ENCODE measurements at regions not wholly inside any gene's neighbourhood (a gene's known extent, or its start where the extent isn't known, plus 50 kb on each side); places are given as distances from the start of the nearest gene placed in this dataset.

DNA sequence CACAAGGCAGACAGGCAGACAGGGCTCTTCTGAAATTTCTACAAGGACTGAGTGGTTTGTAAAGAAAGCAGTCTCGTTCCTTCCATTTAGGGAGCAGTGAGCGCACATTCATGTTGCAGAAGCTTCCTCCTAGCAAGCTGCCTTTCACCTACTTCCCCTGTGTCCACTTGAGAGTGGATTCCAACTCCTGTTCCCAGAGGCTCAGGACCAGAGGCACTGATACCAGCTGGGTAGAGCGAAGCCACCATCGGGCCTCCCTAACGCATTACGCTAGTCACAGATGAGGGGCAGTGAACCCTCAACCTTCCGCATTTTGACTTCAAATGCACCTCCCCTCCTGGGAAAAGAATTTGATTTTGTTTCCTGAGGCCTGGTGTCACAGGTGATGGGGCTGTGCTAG lies 215.8 kb downstream of the SIPA1L2 start:
- no peak for TF ChIP-seq CTCF (conservative IDR thresholded peaks at IDR 0.05)
- Mint-ChIP-seq H3K27me3 (no peaks in the 10 kb centered on the region), H3K4me1 (ENCODE audit: unreplicated experiment) (peaks cover 21% of the 10 kb centered on the region), H3K36me3 (peaks cover 44% of the 10 kb centered on the region), H3K9me3 (peaks cover 4% of the 10 kb centered on the region), H3K27ac (no peak overlapping the region), H3K4me3 (no peak overlapping the region)
- DNase-seq (ENCODE audit: extremely low spot score, unreplicated experiment): no peak

GRCh38 chr1:232413674-232414073 lies 216.3 kb downstream of the SIPA1L2 start:
- no peaks in the 10 kb centered on the region for H3K27me3 Mint-ChIP-seq
- H3K4me3 Mint-ChIP-seq: no peak overlapping the region
- peaks cover 4% of the 10 kb centered on the region for H3K9me3 Mint-ChIP-seq
- no peak for DNase-seq (ENCODE audit: extremely low spot score, unreplicated experiment)
- H3K27ac Mint-ChIP-seq: no peak overlapping the region
- no peak for TF ChIP-seq CTCF (conservative IDR thresholded peaks at IDR 0.05)
- H3K36me3 Mint-ChIP-seq: peaks cover 40% of the 10 kb centered on the region
- H3K4me1 Mint-ChIP-seq (ENCODE audit: unreplicated experiment): peaks cover 21% of the 10 kb centered on the region

DNA sequence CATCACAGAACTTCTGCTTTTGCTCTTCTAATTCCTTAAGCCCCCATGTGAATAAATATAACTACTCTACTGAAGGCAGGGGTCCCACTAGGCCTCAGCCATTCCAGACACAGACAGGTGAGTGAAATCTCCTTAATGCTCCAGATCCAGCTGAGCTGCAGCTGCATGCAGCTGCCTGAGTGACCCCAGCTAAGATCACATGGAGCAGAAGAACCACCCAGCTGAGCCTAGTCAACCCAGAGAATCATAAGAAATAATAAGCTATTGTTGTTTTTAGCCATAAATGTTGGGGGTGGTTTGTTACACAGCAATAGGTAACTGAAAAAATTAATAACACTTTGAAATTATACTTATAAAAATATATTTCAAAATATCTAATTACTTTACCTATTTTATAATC lies 220.3 kb downstream of the SIPA1L2 start:
- Mint-ChIP-seq H3K4me3 (no peak overlapping the region), H3K27me3 (no peaks in the 10 kb centered on the region), H3K27ac (no peak overlapping the region), H3K4me1 (ENCODE audit: unreplicated experiment) (no peaks in the 10 kb centered on the region), H3K9me3 (peaks cover 4% of the 10 kb centered on the region), H3K36me3 (peaks cover 21% of the 10 kb centered on the region)
- no peak for DNase-seq (ENCODE audit: extremely low spot score, unreplicated experiment)
- no peak for TF ChIP-seq CTCF (conservative IDR thresholded peaks at IDR 0.05)

GRCh38 chr1:232407120-232407519 lies 222.8 kb downstream of the SIPA1L2 start:
- H3K9me3 Mint-ChIP-seq: peaks cover 4% of the 10 kb centered on the region

GRCh38 chr1:232405781-232406180 lies 224.2 kb downstream of the SIPA1L2 start:
- DNase-seq (ENCODE audit: extremely low spot score, unreplicated experiment): no peak
- no peaks in the 10 kb centered on the region for H3K4me1 Mint-ChIP-seq (ENCODE audit: unreplicated experiment)
- H3K27me3 Mint-ChIP-seq: no peaks in the 10 kb centered on the region
- no peak for TF ChIP-seq CTCF (conservative IDR thresholded peaks at IDR 0.05)
- H3K27ac Mint-ChIP-seq: no peak overlapping the region
- no peak overlapping the region for H3K4me3 Mint-ChIP-seq
- peaks cover 4% of the 10 kb centered on the region for H3K9me3 Mint-ChIP-seq
- H3K36me3 Mint-ChIP-seq: peaks cover 39% of the 10 kb centered on the region

More at GRCh38 chr1:232407120-232407519, 222.8 kb downstream of the SIPA1L2 start:
- Mint-ChIP-seq H3K27me3 (no peaks in the 10 kb centered on the region), H3K4me3 (no peak overlapping the region), H3K27ac (no peak overlapping the region), H3K36me3 (peaks cover 29% of the 10 kb centered on the region), H3K4me1 (ENCODE audit: unreplicated experiment) (no peaks in the 10 kb centered on the region)
- no peak for TF ChIP-seq CTCF (conservative IDR thresholded peaks at IDR 0.05)
- no peak for DNase-seq (ENCODE audit: extremely low spot score, unreplicated experiment)
